Activated naive CD8-positive, alpha-beta T cell treated with anti-CD3 and anti-CD28 coated beads for 36 hours (primary cell): ENCODE measurements at regions not wholly inside any gene's neighbourhood (a gene's known extent, or its start where the extent isn't known, plus 50 kb on each side); places are given as distances from the start of the nearest gene placed in this dataset.

Source experiments
- DNase-seq: peaks from one replicate; pipeline ENCODE4 v3.0.0; 2021
- H3K27ac Mint-ChIP-seq: one replicate; pipeline ENCODE4 v1.8.0; 2022; ENCODE audit warnings: mild to moderate bottlenecking, moderate library complexity, mixed read lengths
- H3K27me3 Mint-ChIP-seq: one replicate; pipeline ENCODE4 v1.8.0; 2022; ENCODE audit warnings: mild to moderate bottlenecking, mixed read lengths
- H3K36me3 Mint-ChIP-seq: one replicate; pipeline ENCODE4 v1.8.0; 2021; ENCODE audit warnings: mild to moderate bottlenecking, mixed read lengths
- H3K4me1 Mint-ChIP-seq: one replicate; pipeline ENCODE4 v1.8.0; 2021; ENCODE audit warnings: mixed read lengths
- H3K4me3 Mint-ChIP-seq: one replicate; pipeline ENCODE4 v1.8.0; 2022; ENCODE audit warnings: mild to moderate bottlenecking, moderate library complexity, mixed read lengths
- H3K9me3 Mint-ChIP-seq: one replicate; pipeline ENCODE4 v1.8.0; 2022; ENCODE audit warnings: mixed read lengths

DNA sequence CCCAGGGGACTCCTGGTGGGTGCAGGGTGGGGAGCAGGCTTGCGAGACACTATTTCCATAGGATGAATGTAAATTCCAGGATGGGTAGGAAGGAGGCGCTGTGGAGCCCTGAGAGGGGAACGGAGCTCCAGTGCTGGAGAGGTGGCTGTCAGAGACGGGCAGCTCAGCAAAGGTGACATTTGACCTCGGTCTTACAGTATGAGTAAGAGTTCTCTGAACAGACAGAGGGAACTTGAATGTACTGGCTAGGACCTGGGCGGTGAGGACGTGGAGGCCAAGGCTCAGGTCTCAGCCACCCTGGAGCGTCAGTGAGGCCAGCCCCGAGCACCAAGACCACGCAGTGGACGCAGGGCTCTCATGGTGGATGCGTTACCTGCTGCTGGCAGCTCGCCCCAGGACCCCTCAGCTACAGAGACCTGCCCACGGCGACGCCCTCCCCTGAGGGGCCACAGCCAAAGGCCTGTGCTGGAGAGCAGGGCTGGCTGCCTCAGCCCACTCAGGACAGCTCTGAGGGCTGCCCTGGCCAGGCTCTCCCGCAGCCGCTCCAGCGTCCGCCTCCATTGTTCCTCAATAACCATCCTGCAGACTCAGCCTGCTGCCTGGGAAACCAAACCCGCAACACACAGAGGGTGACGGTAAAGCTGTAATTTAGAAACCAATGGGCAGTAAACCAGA, 65.9 kb upstream of the TNRC6C start:
- no peak overlapping the region for H3K27ac Mint-ChIP-seq
- H3K4me1 Mint-ChIP-seq = peaks cover 23% of the 10 kb centered on the region
- DNase-seq = no peak
- H3K36me3 Mint-ChIP-seq = no peaks in the 10 kb centered on the region
- no peaks in the 10 kb centered on the region for H3K9me3 Mint-ChIP-seq
- H3K27me3 Mint-ChIP-seq = no peaks in the 10 kb centered on the region
- H3K4me3 Mint-ChIP-seq = no peak overlapping the region

DNA sequence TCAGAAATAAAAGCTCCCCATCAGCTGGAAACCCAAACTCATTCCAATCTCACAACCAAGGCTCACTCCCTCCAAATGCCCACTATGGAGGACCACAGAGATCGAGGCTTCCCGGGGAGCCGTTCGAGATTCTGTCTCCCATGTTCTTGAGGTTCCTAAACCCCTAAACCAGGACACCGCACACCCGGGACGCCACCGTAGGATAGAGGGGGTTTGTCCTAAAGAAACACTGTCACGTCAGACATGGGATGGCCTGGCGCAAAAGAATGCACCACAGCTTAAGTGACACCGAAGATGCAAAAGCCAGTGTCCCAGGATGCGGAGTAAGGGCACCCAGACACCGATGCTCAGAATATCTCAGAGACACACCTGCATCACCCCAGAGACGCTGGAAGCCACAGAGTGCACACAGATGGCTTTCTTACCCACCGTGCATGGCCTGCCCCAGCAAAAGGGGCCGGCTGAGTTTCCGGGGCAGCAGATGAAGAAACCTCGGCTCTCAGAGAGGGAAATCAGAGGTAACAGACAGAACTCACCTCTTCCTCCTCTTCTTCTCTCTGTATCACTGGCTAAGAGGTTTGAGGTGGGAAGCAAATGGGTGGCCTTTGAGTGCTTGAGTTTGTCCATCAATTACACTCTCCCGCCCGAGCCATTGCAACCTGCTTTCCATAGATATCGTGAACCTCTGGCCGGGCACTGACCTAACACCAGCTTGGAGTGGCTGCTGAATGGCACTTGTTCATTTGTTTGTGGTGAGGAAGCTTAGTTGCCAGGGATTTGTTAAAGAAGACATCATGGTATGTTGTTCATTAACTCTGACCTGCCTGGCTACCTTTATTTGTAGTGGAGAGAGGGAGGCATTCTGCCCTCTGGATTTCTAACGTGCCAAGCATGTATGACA, 65.1 kb upstream of the TNRC6C start:
- no peak overlapping the region for H3K27ac Mint-ChIP-seq
- DNase-seq = no peak
- H3K27me3 Mint-ChIP-seq = no peaks in the 10 kb centered on the region
- H3K4me3 Mint-ChIP-seq = no peak overlapping the region
- H3K9me3 Mint-ChIP-seq = no peaks in the 10 kb centered on the region
- no peaks in the 10 kb centered on the region for H3K36me3 Mint-ChIP-seq
- H3K4me1 Mint-ChIP-seq = peaks cover 16% of the 10 kb centered on the region

DNA sequence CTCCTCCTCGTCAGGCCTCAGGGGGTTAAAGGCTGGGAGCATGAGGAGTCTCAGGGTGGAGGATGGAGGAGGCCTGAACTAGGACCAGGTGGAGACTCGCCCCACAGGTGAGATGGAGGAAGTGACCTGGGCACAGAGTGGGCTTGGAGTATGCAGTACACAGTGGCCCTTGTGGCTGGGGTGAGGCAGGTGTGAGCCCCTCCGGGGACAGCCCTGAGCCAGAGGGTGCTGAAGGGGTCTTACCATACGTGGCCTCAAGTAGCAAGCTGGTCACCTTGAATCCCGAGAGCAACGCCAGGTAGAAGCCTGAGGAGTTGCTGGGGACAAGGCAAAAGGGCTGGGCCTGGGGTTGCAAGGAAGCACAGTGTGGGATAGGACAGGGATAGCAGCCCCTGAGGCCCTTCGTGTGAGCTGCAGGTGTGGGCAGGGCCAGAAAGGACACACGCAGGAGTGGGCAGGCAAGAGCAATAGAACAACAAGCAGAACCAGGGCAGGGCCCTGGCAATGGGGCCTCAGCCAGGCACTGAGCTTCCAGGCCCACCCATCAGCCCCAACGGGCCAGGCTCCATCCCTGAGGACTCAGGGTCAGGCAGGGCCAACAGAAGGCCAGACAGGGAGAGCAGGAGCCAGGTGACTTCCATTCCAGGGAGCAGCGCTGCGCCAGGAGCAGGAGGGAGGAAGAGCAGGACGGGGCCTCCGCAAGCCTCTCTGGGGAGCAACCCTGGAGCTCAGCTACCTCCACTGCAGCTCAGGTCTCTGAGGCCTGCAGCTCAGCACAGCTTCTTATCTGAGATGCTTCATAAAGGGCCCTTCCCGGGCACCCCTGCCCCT, 64.2 kb upstream of the TNRC6C start:
- H3K27me3 Mint-ChIP-seq = no peaks in the 10 kb centered on the region
- no peak overlapping the region for H3K4me3 Mint-ChIP-seq
- H3K36me3 Mint-ChIP-seq = no peaks in the 10 kb centered on the region
- peaks cover 19% of the 10 kb centered on the region for H3K4me1 Mint-ChIP-seq
- H3K9me3 Mint-ChIP-seq = no peaks in the 10 kb centered on the region
- DNase-seq = no peak
- no peak overlapping the region for H3K27ac Mint-ChIP-seq

DNA sequence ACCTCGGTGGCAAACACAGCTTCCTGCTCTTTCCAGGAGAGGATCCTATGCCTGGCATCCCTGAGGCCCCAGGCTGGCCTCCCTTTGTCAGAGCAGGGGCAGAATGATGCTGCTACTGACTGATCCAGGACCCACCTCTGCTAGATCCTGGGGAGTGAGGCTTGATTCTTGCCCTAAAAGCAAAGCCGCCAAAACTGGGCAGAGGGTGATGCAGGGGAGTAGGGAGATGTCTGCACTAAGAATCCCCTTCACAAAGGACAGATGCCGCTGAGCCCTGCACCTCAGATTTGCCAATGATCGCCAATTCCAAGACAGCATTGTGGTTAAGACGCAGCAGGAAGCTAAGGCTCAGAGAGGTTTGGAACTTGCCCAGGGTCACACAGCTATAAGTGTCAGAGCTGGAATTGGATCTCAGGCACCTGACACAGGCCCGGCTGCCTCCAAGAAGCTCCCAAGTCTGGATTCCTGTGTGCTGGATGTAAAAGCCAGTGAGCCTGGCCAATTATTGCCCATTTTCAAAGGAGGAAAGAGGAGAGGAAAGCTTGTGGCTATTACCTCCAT, 60.7 kb upstream of the TNRC6C start:
- no peak overlapping the region for H3K4me3 Mint-ChIP-seq
- no peaks in the 10 kb centered on the region for H3K9me3 Mint-ChIP-seq
- no peaks in the 10 kb centered on the region for H3K27me3 Mint-ChIP-seq
- no peak for DNase-seq
- no peak overlapping the region for H3K27ac Mint-ChIP-seq
- H3K4me1 Mint-ChIP-seq = peaks cover 22% of the 10 kb centered on the region
- no peaks in the 10 kb centered on the region for H3K36me3 Mint-ChIP-seq

DNA sequence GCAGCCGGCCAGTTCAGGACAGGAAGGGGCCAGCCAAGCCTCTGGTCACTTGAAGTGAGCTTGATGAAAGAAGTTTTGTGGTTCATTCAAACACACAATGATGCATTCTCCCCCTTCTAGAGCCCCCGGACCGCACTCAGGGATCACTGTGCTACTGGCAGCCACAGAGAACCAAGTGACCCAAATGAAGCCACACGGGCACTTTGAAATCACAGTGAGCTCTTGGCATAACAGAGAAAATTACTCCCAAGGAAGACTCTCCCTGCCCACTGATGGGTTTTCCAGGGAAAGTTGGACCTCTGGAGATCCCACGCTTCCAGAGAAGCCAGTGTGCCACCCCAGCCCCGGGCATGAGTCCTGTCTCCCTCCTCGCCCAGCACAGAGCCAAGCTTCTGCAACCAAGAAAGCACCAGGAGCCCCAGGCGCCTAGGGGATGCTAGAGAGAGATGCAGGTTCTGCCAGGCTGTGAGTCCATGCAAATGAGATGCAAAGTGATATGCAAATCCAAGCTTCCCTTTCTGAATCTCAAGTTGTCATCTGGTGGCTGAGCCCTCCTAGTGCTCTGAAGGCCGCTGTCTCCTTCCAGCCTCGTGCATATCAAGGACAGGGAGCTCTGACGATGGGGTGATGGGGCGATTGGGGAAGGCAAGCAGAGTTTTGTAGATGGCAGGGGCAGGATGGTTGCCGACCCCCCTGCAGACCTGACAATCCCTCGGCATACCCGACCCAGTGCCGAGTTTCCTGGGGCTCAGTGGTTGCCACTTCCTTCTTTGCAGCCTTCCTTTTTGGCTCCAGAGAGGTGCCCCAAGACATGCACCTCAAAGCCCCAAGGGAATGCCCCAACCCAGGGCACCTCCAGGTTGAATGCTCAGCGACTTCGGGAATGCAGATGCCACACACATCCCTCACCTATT, 59.7 kb upstream of the TNRC6C start:
- no peak for DNase-seq
- peaks cover 12% of the 10 kb centered on the region for H3K4me1 Mint-ChIP-seq
- H3K36me3 Mint-ChIP-seq = no peaks in the 10 kb centered on the region
- H3K27me3 Mint-ChIP-seq = no peaks in the 10 kb centered on the region
- H3K4me3 Mint-ChIP-seq = no peak overlapping the region
- no peak overlapping the region for H3K27ac Mint-ChIP-seq
- no peaks in the 10 kb centered on the region for H3K9me3 Mint-ChIP-seq

DNA sequence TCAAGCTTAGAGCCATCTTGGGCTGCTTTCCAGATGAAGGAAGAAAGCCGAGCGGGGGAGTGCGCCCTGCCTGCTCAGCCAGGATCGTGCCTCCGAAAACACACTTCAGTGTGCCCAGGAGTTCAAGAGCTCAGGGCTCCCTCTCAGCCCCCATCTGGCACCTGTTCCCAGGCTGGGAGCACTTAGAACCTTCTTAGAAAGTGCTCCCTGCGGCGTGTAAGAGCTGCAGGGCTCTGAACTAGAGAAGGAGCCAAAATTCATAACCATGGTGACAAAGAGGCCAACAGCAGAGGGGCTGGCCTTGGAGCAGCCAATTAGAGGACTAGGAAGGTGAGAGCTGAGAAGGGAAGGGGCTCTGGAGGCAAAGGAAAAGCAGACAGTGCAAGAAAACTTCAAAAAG, 59.0 kb upstream of the TNRC6C start:
- H3K4me1 Mint-ChIP-seq = peaks cover 9% of the 10 kb centered on the region
- H3K27ac Mint-ChIP-seq = no peak overlapping the region
- H3K27me3 Mint-ChIP-seq = no peaks in the 10 kb centered on the region
- H3K4me3 Mint-ChIP-seq = no peak overlapping the region
- no peaks in the 10 kb centered on the region for H3K9me3 Mint-ChIP-seq
- no peak for DNase-seq
- H3K36me3 Mint-ChIP-seq = no peaks in the 10 kb centered on the region

DNA sequence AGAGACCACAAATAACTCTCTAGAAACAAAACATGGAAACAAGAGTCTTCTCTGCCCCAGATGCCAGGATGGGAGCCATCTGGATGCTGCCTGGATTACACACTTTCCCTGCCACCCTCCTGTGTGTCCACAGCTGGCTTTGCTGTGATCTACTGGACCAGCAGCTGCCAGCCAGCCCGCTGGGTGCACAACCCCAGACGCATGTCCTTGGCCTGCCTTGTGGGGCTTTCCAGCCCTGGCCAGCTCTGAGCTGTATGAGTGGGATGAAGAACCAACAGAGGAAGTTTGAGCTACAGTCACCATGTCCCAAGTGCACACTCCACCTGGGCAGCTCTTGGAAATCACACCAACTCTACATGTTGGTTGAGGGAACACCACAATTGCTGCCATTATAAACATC, 57.0 kb upstream of the TNRC6C start:
- no peak overlapping the region for H3K27ac Mint-ChIP-seq
- H3K4me3 Mint-ChIP-seq = no peak overlapping the region
- H3K36me3 Mint-ChIP-seq = no peaks in the 10 kb centered on the region
- H3K4me1 Mint-ChIP-seq = peaks cover 9% of the 10 kb centered on the region
- no peak for DNase-seq
- H3K9me3 Mint-ChIP-seq = no peaks in the 10 kb centered on the region
- no peaks in the 10 kb centered on the region for H3K27me3 Mint-ChIP-seq

DNA sequence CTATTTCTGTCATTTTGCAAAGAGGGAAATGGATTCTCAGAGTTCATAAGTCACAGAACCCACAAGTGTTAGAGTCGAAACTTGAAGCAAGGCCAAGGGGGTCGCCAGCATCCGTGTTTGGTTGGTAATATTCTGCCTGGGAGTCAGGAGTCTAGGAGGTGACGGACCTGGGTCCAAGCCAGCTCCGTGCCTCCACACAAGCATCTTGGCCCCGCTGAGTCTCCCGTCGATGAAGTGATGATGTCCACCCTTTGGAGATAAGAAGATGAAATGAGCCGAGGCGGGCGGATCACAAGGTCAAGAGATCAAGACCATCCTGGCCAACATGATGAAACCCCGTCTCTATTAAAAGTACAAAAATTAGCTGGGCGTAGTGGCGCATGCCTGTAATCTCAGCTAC, 53.2 kb upstream of the TNRC6C start:
- Mint-ChIP-seq H3K27me3 (no peaks in the 10 kb centered on the region), H3K4me1 (no peaks in the 10 kb centered on the region), H3K36me3 (no peaks in the 10 kb centered on the region), H3K9me3 (no peaks in the 10 kb centered on the region), H3K27ac (no peak overlapping the region), H3K4me3 (no peak overlapping the region)
- no peak for DNase-seq

DNA sequence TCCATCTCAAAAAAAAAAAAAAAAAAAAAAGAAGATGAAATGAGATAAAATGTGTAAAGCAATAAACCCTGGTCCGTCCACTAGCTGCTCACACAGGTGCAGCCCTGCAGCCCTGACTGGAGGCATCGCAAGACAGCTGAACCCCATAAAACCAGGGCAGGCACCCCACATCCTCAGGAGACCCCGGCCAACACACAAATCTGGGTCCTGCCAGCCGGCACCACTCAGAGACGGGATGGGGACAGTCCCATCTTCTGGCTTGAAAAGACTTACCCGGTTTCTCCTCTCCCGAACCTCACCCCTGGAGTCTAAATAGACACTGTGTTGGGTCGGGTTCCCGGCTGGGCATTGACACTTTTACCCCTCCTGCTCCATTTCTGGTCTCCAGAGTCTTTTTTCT, 52.7 kb upstream of the TNRC6C start:
- H3K27ac Mint-ChIP-seq = no peak overlapping the region
- H3K27me3 Mint-ChIP-seq = no peaks in the 10 kb centered on the region
- no peak overlapping the region for H3K4me3 Mint-ChIP-seq
- no peaks in the 10 kb centered on the region for H3K4me1 Mint-ChIP-seq
- H3K9me3 Mint-ChIP-seq = peaks cover 1% of the 10 kb centered on the region
- DNase-seq = no peak
- no peaks in the 10 kb centered on the region for H3K36me3 Mint-ChIP-seq

DNA sequence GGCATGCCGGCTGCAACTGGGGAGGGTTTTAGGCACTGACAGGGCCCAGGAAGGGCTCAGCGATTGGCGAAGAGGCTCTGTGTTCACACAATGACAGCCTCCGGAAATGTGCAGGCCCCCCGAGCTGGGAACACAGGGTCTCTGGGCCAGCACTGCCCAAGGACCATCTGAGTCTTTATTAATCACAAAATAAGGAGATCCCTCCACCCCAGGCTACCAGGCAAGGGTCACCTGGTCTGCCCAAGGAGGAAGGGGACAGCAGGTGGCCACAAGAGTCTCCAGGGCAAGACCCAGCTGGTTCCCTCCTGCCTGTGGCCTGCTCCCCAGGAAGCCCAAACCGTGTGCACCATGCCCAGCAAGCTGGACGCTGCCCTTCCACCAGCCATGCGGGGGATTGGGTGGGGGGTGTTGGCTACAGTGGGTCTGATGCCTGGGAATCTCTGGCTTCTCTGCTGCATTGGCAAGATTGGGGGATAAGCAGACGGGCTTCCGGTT, 52.1 kb upstream of the TNRC6C start:
- DNase-seq = no peak
- no peak overlapping the region for H3K4me3 Mint-ChIP-seq
- no peaks in the 10 kb centered on the region for H3K27me3 Mint-ChIP-seq
- no peaks in the 10 kb centered on the region for H3K4me1 Mint-ChIP-seq
- H3K27ac Mint-ChIP-seq = no peak overlapping the region
- peaks cover 1% of the 10 kb centered on the region for H3K9me3 Mint-ChIP-seq
- no peaks in the 10 kb centered on the region for H3K36me3 Mint-ChIP-seq

DNA sequence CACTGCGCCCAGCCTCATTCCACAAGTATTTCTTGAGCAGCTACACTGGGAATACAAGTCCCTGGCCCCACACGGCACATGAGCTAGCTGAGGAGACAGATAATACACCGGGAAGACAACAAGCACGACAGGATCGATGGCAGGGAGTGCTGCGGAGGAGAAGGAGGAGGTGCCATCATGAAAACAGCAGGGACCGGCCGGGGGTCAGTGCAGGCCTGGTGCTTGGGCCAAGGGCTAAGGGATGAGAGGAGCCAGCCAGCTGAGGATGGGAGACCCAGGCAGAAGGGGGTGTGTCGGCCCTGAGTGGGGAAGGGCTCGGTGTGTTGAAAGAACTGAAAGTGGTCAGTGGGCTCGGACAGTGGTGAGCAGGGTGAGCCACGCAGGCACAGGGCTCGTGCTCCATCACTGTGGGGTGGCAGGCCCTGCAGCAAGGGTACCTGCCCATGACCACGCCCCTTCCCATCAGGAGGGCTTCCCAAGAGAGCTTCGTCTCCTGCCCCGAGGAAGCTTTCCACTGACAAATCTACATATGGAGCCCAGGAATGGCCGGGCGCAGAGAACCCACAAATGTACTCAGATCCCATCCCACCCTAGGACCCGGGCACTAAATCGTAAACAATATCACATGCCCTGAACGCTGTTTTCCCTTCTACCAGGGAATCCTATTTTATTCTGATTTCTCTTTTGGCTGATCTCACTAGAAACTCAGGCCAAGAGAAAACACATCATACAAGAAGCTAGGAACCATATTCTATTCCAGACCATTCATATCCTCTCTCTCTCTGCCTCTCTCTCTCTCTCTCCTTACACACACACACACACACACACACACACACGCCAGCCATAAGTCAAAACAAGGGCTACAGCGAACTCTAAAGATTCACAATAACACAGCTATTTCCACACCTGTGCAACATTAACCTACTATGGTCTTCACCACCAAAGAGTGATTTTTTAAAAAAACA, 50.7 kb upstream of the TNRC6C start:
- Mint-ChIP-seq H3K4me1 (no peaks in the 10 kb centered on the region), H3K9me3 (peaks cover 1% of the 10 kb centered on the region), H3K27ac (no peak overlapping the region), H3K36me3 (no peaks in the 10 kb centered on the region), H3K4me3 (no peak overlapping the region), H3K27me3 (no peaks in the 10 kb centered on the region)
- no peak for DNase-seq

DNA sequence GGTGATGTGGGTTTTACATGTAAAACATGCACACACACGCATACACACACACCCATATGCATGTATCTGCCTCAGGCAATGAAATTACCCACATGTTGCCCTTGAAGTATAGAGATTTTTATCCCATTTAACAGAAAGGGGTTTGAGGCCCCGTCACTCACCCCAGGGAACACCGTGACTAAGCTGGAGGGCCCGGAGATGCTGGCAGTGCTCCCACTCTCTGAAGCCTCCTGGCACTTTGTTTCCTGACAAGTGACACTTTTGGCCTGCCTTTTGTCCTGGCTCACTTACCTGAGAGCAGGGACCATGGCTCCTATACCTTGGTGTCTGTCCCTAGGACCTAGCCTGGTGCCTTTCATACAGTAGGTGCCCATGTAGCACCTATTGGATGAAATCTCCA, 50.0 kb upstream of the TNRC6C start:
- Mint-ChIP-seq H3K36me3 (no peaks in the 10 kb centered on the region), H3K9me3 (peaks cover 1% of the 10 kb centered on the region), H3K4me1 (no peaks in the 10 kb centered on the region), H3K27me3 (no peaks in the 10 kb centered on the region), H3K27ac (no peak overlapping the region), H3K4me3 (no peak overlapping the region)
- no peak for DNase-seq
